GM23338 (cell line): ENCODE measurements at regions not wholly inside any gene's neighbourhood (a gene's known extent, or its start where the extent isn't known, plus 50 kb on each side); places are given as distances from the start of the nearest gene placed in this dataset.

Experiments used
- ATAC-seq: fragments of 200-7000 bp; cut with Tn5 transposase; 3 replicates; pipeline ENCODE4 v1.9.1; 2020
- DNase-seq: peaks from one replicate; pipeline ENCODE4 v3.0.0-alpha.2; 2015; ENCODE audit warnings: low spot score
- H2AFZ ChIP-seq: fragments of 200-600 bp; sonication (generic); 2 replicates; pipeline ENCODE4 v1.8.0; 2016; ENCODE audit warnings: antibody characterized with exemption, mild to moderate bottlenecking, moderate library complexity
- H3F3A ChIP-seq: fragments of 200-600 bp; sonication (generic); replicated peaks from 2 replicates; pipeline ENCODE4 v1.8.0; 2017; ENCODE audit warnings: antibody characterized with exemption, mixed run types, low read depth
- H3K27ac ChIP-seq: fragments of 200-600 bp; sonication (generic); 2 replicates; pipeline ENCODE4 v1.6.1; 2016; ENCODE audit warnings: low read depth
- H3K27me3 ChIP-seq: fragments of 200-600 bp; sonication (generic); 2 replicates; pipeline ENCODE4 v1.8.0; 2016; ENCODE audit warnings: mild to moderate bottlenecking, mixed run types, moderate library complexity; ENCODE audit not compliant: insufficient read depth
- H3K36me3 ChIP-seq: fragments of 200-600 bp; sonication (generic); 2 replicates; pipeline ENCODE4 v1.8.0; 2016; ENCODE audit warnings: mild to moderate bottlenecking; ENCODE audit not compliant: insufficient read depth
- H3K4me1 ChIP-seq: fragments of 200-600 bp; sonication (generic); 2 replicates; pipeline ENCODE4 v1.8.0; 2016; ENCODE audit warnings: mild to moderate bottlenecking, moderate library complexity; ENCODE audit not compliant: insufficient read depth
- H3K4me2 ChIP-seq: fragments of 200-600 bp; sonication (generic); 2 replicates; pipeline ENCODE4 v1.7.1; 2017; ENCODE audit warnings: mixed run types
- H3K4me3 ChIP-seq: fragments of 200-600 bp; sonication (generic); 2 replicates; pipeline ENCODE4 v1.6.1; 2016; ENCODE audit warnings: mixed run types
- H3K79me2 ChIP-seq: fragments of 200-600 bp; sonication (generic); replicated peaks from 2 replicates; pipeline ENCODE4 v1.8.0; 2017; ENCODE audit warnings: mild to moderate bottlenecking; ENCODE audit not compliant: insufficient read depth
- H3K9me2 ChIP-seq: fragments of 200-600 bp; sonication (generic); 2 replicates; pipeline ENCODE4 v1.8.0; 2017; ENCODE audit not compliant: insufficient read depth
- H4K20me1 ChIP-seq: fragments of 200-600 bp; sonication (generic); replicated peaks from 2 replicates; pipeline ENCODE4 v1.8.0; 2017; ENCODE audit warnings: mild to moderate bottlenecking; ENCODE audit not compliant: insufficient read depth
- H3K27ac Mint-ChIP-seq: 2 replicates; pipeline ENCODE4 v1.8.0; 2020; ENCODE audit warnings: inconsistent platforms, mild to moderate bottlenecking, moderate library complexity, mixed read lengths
- H3K27me3 Mint-ChIP-seq: 3 replicates; pipeline ENCODE4 v1.8.0; 2022; ENCODE audit warnings: low read depth, mild to moderate bottlenecking, moderate library complexity, mixed read lengths, inconsistent platforms; ENCODE audit not compliant: insufficient read depth, poor library complexity
- H3K36me3 Mint-ChIP-seq: 3 replicates; pipeline ENCODE4 v1.8.0; 2021; ENCODE audit warnings: low read depth, mild to moderate bottlenecking, inconsistent platforms, moderate library complexity, mixed read lengths
- H3K4me1 Mint-ChIP-seq: 3 replicates; pipeline ENCODE4 v1.8.0; 2020; ENCODE audit warnings: mild to moderate bottlenecking, inconsistent platforms, mixed read lengths
- H3K4me3 Mint-ChIP-seq: 3 replicates; pipeline ENCODE4 v1.8.0; 2021; ENCODE audit warnings: moderate library complexity, mild to moderate bottlenecking, inconsistent platforms, mixed read lengths
- H3K9me3 Mint-ChIP-seq: 3 replicates; pipeline ENCODE4 v1.8.0; 2020; ENCODE audit warnings: moderate library complexity, mild to moderate bottlenecking, inconsistent platforms, mixed read lengths
- CREB1 ChIP-seq: fragments of 250-450 bp; sonication (Bioruptor Pico); IDR thresholded peaks from 2 replicates; pipeline ENCODE4 v1.5.0; 2020; ENCODE audit warnings: low read depth, mild to moderate bottlenecking, moderate library complexity
- EZH2 ChIP-seq: fragments of 200-600 bp; sonication (generic); IDR thresholded peaks from one replicate; pipeline ENCODE4 v1.8.0; 2017; ENCODE audit warnings: antibody characterized with exemption, mild to moderate bottlenecking, low read depth; ENCODE audit not compliant: unreplicated experiment
- JUNB ChIP-seq: IDR thresholded peaks from one replicate; pipeline ENCODE4 v1.6.1; 2016; ENCODE audit warnings: antibody characterized with exemption; ENCODE audit not compliant: unreplicated experiment
- NANOG ChIP-seq: IDR thresholded peaks from 2 replicates; pipeline ENCODE4 v1.6.1; 2016; ENCODE audit warnings: antibody characterized with exemption, borderline replicate concordance
- POLR2AphosphoS5 ChIP-seq: IDR thresholded peaks from 2 replicates; pipeline ENCODE4 v1.6.1; 2016; ENCODE audit warnings: antibody characterized with exemption, low read depth
- STAT1 ChIP-seq: IDR thresholded peaks from one replicate; pipeline ENCODE4 v1.6.1; 2016; ENCODE audit warnings: antibody characterized with exemption; ENCODE audit not compliant: unreplicated experiment
- ZNF114 ChIP-seq: fragments of 250-450 bp; sonication (Bioruptor Pico); IDR thresholded peaks from 2 replicates; pipeline ENCODE4 v1.5.0; 2020; ENCODE audit warnings: mild to moderate bottlenecking, moderate library complexity
- ZNF331 ChIP-seq: fragments of 250-450 bp; sonication (Bioruptor Pico); IDR thresholded peaks from 2 replicates; pipeline ENCODE4 v1.5.0; 2020; ENCODE audit warnings: low read depth, mild to moderate bottlenecking, moderate library complexity
- TF ChIP-seq, protein P1 (sequence below): IDR thresholded peaks from one replicate; pipeline ENCODE4 v1.6.1; 2018; ENCODE audit warnings: antibody characterized with exemption; ENCODE audit not compliant: unreplicated experiment
- TF ChIP-seq, protein P2 (sequence below): IDR thresholded peaks from 2 replicates; pipeline ENCODE4 v1.6.1; 2016; ENCODE audit warnings: antibody characterized with exemption
- TF ChIP-seq, protein P3 (sequence below): fragments of 250-450 bp; sonication (Bioruptor Pico); IDR thresholded peaks from 2 replicates; pipeline ENCODE4 v1.5.0; 2020; ENCODE audit warnings: mild to moderate bottlenecking, moderate library complexity

DNA sequence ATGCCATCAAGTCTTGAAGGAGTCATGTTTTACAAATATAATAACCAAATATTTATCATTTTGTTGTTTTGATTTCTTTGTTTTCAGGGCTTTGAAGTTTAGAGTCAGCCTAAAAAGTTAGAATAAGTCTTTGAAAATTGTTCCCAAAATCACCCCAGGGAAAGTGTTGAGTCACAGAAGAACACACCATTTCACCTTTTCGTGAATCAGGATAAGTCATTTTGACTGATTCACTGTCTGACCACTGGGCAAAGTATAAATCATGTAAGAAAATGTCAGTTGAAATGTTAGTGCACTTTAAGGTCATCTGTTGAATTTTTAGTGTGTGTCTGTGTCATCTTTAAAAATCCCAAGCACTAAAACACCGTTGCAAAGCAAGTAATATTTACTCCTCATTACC, 1320.1 kb downstream of the RPA4 start (continued):
- TF ChIP-seq, protein P1, sequence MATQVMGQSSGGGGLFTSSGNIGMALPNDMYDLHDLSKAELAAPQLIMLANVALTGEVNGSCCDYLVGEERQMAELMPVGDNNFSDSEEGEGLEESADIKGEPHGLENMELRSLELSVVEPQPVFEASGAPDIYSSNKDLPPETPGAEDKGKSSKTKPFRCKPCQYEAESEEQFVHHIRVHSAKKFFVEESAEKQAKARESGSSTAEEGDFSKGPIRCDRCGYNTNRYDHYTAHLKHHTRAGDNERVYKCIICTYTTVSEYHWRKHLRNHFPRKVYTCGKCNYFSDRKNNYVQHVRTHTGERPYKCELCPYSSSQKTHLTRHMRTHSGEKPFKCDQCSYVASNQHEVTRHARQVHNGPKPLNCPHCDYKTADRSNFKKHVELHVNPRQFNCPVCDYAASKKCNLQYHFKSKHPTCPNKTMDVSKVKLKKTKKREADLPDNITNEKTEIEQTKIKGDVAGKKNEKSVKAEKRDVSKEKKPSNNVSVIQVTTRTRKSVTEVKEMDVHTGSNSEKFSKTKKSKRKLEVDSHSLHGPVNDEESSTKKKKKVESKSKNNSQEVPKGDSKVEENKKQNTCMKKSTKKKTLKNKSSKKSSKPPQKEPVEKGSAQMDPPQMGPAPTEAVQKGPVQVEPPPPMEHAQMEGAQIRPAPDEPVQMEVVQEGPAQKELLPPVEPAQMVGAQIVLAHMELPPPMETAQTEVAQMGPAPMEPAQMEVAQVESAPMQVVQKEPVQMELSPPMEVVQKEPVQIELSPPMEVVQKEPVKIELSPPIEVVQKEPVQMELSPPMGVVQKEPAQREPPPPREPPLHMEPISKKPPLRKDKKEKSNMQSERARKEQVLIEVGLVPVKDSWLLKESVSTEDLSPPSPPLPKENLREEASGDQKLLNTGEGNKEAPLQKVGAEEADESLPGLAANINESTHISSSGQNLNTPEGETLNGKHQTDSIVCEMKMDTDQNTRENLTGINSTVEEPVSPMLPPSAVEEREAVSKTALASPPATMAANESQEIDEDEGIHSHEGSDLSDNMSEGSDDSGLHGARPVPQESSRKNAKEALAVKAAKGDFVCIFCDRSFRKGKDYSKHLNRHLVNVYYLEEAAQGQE = no peak

DNA sequence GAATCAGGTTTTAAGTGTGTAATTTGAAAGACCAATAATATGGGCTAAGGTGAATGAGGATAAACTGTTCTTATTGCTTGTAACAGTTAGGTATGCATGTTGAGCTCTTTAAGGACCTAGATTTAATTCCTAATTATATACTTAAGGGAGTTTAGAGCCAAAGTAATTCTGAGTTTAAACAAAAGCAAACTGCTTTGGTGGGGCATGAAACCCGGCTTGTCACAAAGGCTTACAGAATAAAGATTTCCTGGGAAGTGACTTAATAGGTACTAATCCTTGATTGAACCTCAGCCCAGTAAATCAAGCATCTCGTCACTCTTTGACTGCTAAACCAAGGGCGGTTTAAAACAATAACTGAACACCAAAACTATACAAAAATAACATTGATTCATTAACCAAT, 1324.2 kb downstream of the RPA4 start:
- no peaks in the 10 kb centered on the region for H3K4me1 ChIP-seq
- H3K27me3 Mint-ChIP-seq = peaks cover 5% of the 10 kb centered on the region
- no peaks in the 10 kb centered on the region for H3F3A ChIP-seq
- H3K4me3 ChIP-seq = no peak overlapping the region
- H3K27ac Mint-ChIP-seq = no peak overlapping the region
- peaks cover 5% of the 10 kb centered on the region; the same call in 2 of the 3 replicates for H3K9me3 Mint-ChIP-seq
- H3K9me2 ChIP-seq = no peaks in the 10 kb centered on the region
- no peaks in the 10 kb centered on the region for H3K4me1 Mint-ChIP-seq
- H3K4me3 Mint-ChIP-seq = no peak overlapping the region
- no peak overlapping the region for H2AFZ ChIP-seq
- no peaks in the 10 kb centered on the region for H3K27me3 ChIP-seq
- no peak overlapping the region for H3K4me2 ChIP-seq
- ATAC-seq (no peak), DNase-seq (no peak)
- no peak overlapping the region for H3K27ac ChIP-seq
- no peaks in the 10 kb centered on the region for H4K20me1 ChIP-seq
- H3K79me2 ChIP-seq = no peaks in the 10 kb centered on the region
- H3K36me3 Mint-ChIP-seq = no peaks in the 10 kb centered on the region
- H3K36me3 ChIP-seq = no peaks in the 10 kb centered on the region
- TF ChIP-seq JUNB (no peak), ZNF331 (CRISPR knock-in tag) (no peak), POLR2AphosphoS5 (no peak), EZH2 (no peak), CREB1 (CRISPR knock-in tag) (no peak), STAT1 (no peak), ZNF114 (CRISPR knock-in tag) (no peak), NANOG (no peak)
- TF ChIP-seq, protein P2, sequence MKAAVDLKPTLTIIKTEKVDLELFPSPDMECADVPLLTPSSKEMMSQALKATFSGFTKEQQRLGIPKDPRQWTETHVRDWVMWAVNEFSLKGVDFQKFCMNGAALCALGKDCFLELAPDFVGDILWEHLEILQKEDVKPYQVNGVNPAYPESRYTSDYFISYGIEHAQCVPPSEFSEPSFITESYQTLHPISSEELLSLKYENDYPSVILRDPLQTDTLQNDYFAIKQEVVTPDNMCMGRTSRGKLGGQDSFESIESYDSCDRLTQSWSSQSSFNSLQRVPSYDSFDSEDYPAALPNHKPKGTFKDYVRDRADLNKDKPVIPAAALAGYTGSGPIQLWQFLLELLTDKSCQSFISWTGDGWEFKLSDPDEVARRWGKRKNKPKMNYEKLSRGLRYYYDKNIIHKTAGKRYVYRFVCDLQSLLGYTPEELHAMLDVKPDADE = no peak
- TF ChIP-seq, protein P3, sequence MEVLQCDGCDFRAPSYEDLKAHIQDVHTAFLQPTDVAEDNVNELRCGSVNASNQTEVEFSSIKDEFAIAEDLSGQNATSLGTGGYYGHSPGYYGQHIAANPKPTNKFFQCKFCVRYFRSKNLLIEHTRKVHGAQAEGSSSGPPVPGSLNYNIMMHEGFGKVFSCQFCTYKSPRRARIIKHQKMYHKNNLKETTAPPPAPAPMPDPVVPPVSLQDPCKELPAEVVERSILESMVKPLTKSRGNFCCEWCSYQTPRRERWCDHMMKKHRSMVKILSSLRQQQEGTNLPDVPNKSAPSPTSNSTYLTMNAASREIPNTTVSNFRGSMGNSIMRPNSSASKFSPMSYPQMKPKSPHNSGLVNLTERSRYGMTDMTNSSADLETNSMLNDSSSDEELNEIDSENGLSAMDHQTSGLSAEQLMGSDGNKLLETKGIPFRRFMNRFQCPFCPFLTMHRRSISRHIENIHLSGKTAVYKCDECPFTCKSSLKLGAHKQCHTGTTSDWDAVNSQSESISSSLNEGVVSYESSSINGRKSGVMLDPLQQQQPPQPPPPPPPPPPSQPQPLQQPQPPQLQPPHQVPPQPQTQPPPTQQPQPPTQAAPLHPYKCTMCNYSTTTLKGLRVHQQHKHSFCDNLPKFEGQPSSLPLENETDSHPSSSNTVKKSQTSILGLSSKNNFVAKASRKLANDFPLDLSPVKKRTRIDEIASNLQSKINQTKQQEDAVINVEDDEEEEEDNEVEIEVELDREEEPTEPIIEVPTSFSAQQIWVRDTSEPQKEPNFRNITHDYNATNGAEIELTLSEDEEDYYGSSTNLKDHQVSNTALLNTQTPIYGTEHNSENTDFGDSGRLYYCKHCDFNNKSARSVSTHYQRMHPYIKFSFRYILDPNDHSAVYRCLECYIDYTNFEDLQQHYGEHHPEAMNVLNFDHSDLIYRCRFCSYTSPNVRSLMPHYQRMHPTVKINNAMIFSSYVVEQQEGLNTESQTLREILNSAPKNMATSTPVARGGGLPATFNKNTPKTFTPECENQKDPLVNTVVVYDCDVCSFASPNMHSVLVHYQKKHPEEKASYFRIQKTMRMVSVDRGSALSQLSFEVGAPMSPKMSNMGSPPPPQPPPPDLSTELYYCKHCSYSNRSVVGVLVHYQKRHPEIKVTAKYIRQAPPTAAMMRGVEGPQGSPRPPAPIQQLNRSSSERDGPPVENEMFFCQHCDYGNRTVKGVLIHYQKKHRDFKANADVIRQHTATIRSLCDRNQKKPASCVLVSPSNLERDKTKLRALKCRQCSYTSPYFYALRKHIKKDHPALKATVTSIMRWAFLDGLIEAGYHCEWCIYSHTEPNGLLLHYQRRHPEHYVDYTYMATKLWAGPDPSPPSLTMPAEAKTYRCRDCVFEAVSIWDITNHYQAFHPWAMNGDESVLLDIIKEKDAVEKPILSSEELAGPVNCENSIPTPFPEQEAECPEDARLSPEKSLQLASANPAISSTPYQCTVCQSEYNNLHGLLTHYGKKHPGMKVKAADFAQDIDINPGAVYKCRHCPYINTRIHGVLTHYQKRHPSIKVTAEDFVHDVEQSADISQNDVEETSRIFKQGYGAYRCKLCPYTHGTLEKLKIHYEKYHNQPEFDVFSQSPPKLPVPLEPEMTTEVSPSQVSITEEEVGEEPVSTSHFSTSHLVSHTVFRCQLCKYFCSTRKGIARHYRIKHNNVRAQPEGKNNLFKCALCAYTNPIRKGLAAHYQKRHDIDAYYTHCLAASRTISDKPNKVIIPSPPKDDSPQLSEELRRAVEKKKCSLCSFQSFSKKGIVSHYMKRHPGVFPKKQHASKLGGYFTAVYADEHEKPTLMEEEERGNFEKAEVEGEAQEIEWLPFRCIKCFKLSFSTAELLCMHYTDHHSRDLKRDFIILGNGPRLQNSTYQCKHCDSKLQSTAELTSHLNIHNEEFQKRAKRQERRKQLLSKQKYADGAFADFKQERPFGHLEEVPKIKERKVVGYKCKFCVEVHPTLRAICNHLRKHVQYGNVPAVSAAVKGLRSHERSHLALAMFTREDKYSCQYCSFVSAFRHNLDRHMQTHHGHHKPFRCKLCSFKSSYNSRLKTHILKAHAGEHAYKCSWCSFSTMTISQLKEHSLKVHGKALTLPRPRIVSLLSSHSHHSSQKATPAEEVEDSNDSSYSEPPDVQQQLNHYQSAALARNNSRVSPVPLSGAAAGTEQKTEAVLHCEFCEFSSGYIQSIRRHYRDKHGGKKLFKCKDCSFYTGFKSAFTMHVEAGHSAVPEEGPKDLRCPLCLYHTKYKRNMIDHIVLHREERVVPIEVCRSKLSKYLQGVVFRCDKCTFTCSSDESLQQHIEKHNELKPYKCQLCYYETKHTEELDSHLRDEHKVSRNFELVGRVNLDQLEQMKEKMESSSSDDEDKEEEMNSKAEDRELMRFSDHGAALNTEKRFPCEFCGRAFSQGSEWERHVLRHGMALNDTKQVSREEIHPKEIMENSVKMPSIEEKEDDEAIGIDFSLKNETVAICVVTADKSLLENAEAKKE (CRISPR knock-in tag) = no peak
- TF ChIP-seq, protein P1 = no peak
